ENCODE measurements at regions not wholly inside any gene's neighbourhood (a gene's known extent, or its start where the extent isn't known, plus 50 kb on each side); places are given as distances from the start of the nearest gene placed in this dataset.

GRCh38 chr18:38305961-38306360 is 740.4 kb upstream of the CELF4 start:
- TF ChIP-seq CTCF (conservative IDR thresholded peaks at IDR 0.05 in 1 of 2, IDR thresholded peaks at IDR 0.05 in 1 of 2; ENCODE audit: extremely low read depth in 1 of 2, insufficient read depth in 1 of 2, low read depth in 1 of 2, low read length in 2 of 2), result no peak
- no peak for TF ChIP-seq EZH2 (IDR thresholded peaks at IDR 0.05; ENCODE audit: borderline replicate concordance, low read length)
